ENCODE measurements at regions not wholly inside any gene's neighbourhood (a gene's known extent, or its start where the extent isn't known, plus 50 kb on each side); places are given as distances from the start of the nearest gene placed in this dataset.

DNA sequence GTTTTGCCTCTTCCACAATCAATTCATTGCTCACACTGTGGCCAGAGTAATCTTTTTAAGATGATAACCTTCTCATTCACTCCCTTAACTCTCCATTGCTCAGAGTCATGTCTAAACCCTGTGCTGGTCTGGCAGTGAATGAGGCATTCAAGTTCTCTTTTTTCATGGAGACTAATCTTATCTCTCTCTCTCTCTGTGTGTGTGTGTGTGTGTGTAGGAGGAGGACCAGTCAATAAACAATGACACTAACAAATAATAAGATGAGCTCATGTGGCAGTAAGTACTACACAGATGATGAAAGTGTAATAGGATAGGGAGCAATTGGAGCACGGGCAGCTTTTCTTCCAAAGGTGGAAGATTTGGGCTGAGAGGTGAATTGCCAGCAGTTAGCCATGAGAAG lies 122.0 kb upstream of the B3GALT2 start:
- no peaks in the 10 kb centered on the region for H3K9me3 Mint-ChIP-seq
- no peak overlapping the region for H3K27ac Mint-ChIP-seq
- no peak for DNase-seq
- peaks cover 11 to 18% (median 17%) of the 10 kb centered on the region in 4 donors for H3K4me1 Mint-ChIP-seq
- H3K27me3 Mint-ChIP-seq = no peaks in the 10 kb centered on the region
- POLR2A ChIA-PET = no interaction called here
- no peaks in the 10 kb centered on the region for H3K36me3 Mint-ChIP-seq
- H3K4me3 Mint-ChIP-seq = no peak overlapping the region
- ATAC-seq = no peak

DNA sequence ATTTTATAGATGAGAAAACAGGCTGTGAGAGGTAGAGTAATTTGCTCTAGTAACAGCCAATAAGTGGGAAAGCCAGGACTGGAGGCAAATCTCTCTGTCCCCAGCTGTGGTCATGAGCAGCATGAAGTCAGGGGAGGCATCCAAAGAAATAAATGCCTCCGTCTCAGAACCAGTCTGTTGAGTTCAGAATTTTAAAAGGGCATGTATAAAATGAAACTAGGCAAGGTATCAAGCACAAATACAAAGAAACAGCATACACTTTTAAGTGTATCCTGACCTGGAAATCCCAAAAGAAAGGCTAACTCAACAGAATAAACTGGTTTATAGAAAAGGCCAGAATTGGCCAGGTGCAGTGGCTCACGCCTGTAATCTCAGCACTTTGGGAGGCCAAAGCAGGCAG lies 120.0 kb upstream of the B3GALT2 start:
- no peak overlapping the region for H3K4me3 Mint-ChIP-seq
- peaks cover 9 to 14% (median 13%) of the 10 kb centered on the region in 4 donors for H3K4me1 Mint-ChIP-seq
- H3K27ac Mint-ChIP-seq = no peak overlapping the region
- H3K9me3 Mint-ChIP-seq = no peaks in the 10 kb centered on the region
- ATAC-seq = no peak
- POLR2A ChIA-PET = no interaction called here
- DNase-seq = no peak
- H3K36me3 Mint-ChIP-seq = peaks cover 0 to 2% (median 0%) of the 10 kb centered on the region in 3 donors
- H3K27me3 Mint-ChIP-seq = no peaks in the 10 kb centered on the region

Data from naive thymus-derived CD8-positive, alpha-beta T cell (primary cell).